ENCODE measurements at regions not wholly inside any gene's neighbourhood (a gene's known extent, or its start where the extent isn't known, plus 50 kb on each side); places are given as distances from the start of the nearest gene placed in this dataset.
A peak's percentile ranks its signal among the peaks of the same experiment; 100 is the strongest.

GRCh38 chr7:34342387-34342786 is 315.6 kb upstream of the NPSR1 start:
- Histone ChIP-seq H3K4ac (ENCODE audit: low read depth in 1 of 2, low read length in 2 of 2) (no peak overlapping the region), H4K91ac (ENCODE audit: low read length) (no peak overlapping the region), H3K9ac (ENCODE audit: low read length) (no peak overlapping the region), H3K4me1 (ENCODE audit: control insufficient read depth, insufficient read depth, low read depth, low read length) (no peaks in the 10 kb centered on the region), H3K4me3 (ENCODE audit: insufficient read depth in 1 of 2, low read depth in 1 of 2, low read length in 2 of 2) (no peak overlapping the region), H2AFZ (ENCODE audit: low read depth, low read length) (peak overlapping the region; percentile 11), H3K23ac (ENCODE audit: low read length in 2 of 2) (no peak overlapping the region), H2AK5ac (ENCODE audit: low read length, severe bottlenecking) (no peak overlapping the region), H3K14ac (ENCODE audit: low read length in 2 of 2) (no peak overlapping the region), H3K27ac (ENCODE audit: low read length, poor library complexity, severe bottlenecking) (no peak overlapping the region), H3K79me1 (replicated peaks; ENCODE audit: low read length, poor library complexity, severe bottlenecking) (no peaks in the 10 kb centered on the region), H3K9me3 (ENCODE audit: control insufficient read depth, low read length) (no peaks in the 10 kb centered on the region), H2BK5ac (ENCODE audit: low read depth, low read length, poor library complexity, severe bottlenecking) (no peak overlapping the region), H2BK12ac (ENCODE audit: low read length in 2 of 2) (no peak overlapping the region), H2BK15ac (ENCODE audit: low read depth, poor library complexity, severe bottlenecking) (no peak overlapping the region), H2BK120ac (ENCODE audit: low read depth, low read length) (no peak overlapping the region), H3K18ac (ENCODE audit: low read depth in 1 of 2, low read length in 2 of 2) (no peak overlapping the region), H4K8ac (ENCODE audit: low read length) (no peak overlapping the region), H3K27me3 (ENCODE audit: control insufficient read depth in 1 of 2, insufficient read depth in 1 of 2, low read length in 2 of 2) (peaks cover 0 to 4% of the 10 kb centered on the region in 2 experiments), H3K4me2 (ENCODE audit: low read length, poor library complexity, severe bottlenecking) (no peak overlapping the region), H3K36me3 (ENCODE audit: control insufficient read depth in 1 of 2, insufficient read depth in 2 of 2, low read depth in 1 of 2, low read length in 2 of 2) (no peaks in the 10 kb centered on the region)
- WGBS, result 100% methylated on average over 1 of the region's 1 CpG
- no peak for DNase-seq

- no peaks in the 10 kb centered on the region for H3K9me3 ChIP-seq (ENCODE audit: control insufficient read depth, low read length)
- WGBS, result 90% methylated on average over 1 of the region's 1 CpG
- H3K27me3 ChIP-seq (ENCODE audit: control insufficient read depth in 1 of 2, insufficient read depth in 1 of 2, low read length in 2 of 2), result peaks cover 0 to 4% of the 10 kb centered on the region in 2 experiments
- H3K18ac ChIP-seq (ENCODE audit: low read depth in 1 of 2, low read length in 2 of 2), result no peak overlapping the region
- H2BK120ac ChIP-seq (ENCODE audit: low read depth, low read length), result no peak overlapping the region
- H4K91ac ChIP-seq (ENCODE audit: low read length), result no peak overlapping the region
- no peak overlapping the region for H2BK12ac ChIP-seq (ENCODE audit: low read length in 2 of 2)
- H2BK5ac ChIP-seq (ENCODE audit: low read depth, low read length, poor library complexity, severe bottlenecking), result no peak overlapping the region
- no peak overlapping the region for H3K4ac ChIP-seq (ENCODE audit: low read depth in 1 of 2, low read length in 2 of 2)
- H2BK15ac ChIP-seq (ENCODE audit: low read depth, poor library complexity, severe bottlenecking), result no peak overlapping the region
- no peak overlapping the region for H2AK5ac ChIP-seq (ENCODE audit: low read length, severe bottlenecking)
- no peak overlapping the region for H3K14ac ChIP-seq (ENCODE audit: low read length in 2 of 2)
- H4K8ac ChIP-seq (ENCODE audit: low read length), result no peak overlapping the region
- no peak overlapping the region for H3K4me3 ChIP-seq (ENCODE audit: insufficient read depth in 1 of 2, low read depth in 1 of 2, low read length in 2 of 2)
- H3K9ac ChIP-seq (ENCODE audit: low read length), result no peak overlapping the region
- no peak overlapping the region for H2AFZ ChIP-seq (ENCODE audit: low read depth, low read length)
- H3K36me3 ChIP-seq (ENCODE audit: control insufficient read depth in 1 of 2, insufficient read depth in 2 of 2, low read depth in 1 of 2, low read length in 2 of 2), result no peaks in the 10 kb centered on the region
- DNase-seq, result no peak
- H3K23ac ChIP-seq (ENCODE audit: low read length in 2 of 2), result no peak overlapping the region
- no peaks in the 10 kb centered on the region for H3K79me1 ChIP-seq (replicated peaks; ENCODE audit: low read length, poor library complexity, severe bottlenecking)
- H3K4me1 ChIP-seq (ENCODE audit: control insufficient read depth, insufficient read depth, low read depth, low read length), result no peaks in the 10 kb centered on the region
- H3K27ac ChIP-seq (ENCODE audit: low read length, poor library complexity, severe bottlenecking), result no peak overlapping the region
- no peak overlapping the region for H3K4me2 ChIP-seq (ENCODE audit: low read length, poor library complexity, severe bottlenecking)
These were observed 314.4 kb upstream of the NPSR1 start for GRCh38 chr7:34343667-34344066.

GRCh38 chr7:34354011-34354410 is 304.0 kb upstream of the NPSR1 start:
- Histone ChIP-seq H2BK15ac (ENCODE audit: low read depth, poor library complexity, severe bottlenecking) (no peak overlapping the region), H3K9ac (ENCODE audit: low read length) (no peak overlapping the region), H2AK5ac (ENCODE audit: low read length, severe bottlenecking) (no peak overlapping the region), H3K14ac (ENCODE audit: low read length in 2 of 2) (no peak overlapping the region), H3K4ac (ENCODE audit: low read depth in 1 of 2, low read length in 2 of 2) (no peak overlapping the region), H2BK12ac (ENCODE audit: low read length in 2 of 2) (no peak overlapping the region), H3K27ac (ENCODE audit: low read length, poor library complexity, severe bottlenecking) (no peak overlapping the region), H4K91ac (ENCODE audit: low read length) (no peak overlapping the region), H3K9me3 (ENCODE audit: control insufficient read depth, low read length) (no peaks in the 10 kb centered on the region), H2BK5ac (ENCODE audit: low read depth, low read length, poor library complexity, severe bottlenecking) (no peak overlapping the region), H3K4me3 (ENCODE audit: insufficient read depth in 1 of 2, low read depth in 1 of 2, low read length in 2 of 2) (no peak overlapping the region), H3K36me3 (ENCODE audit: control insufficient read depth in 1 of 2, insufficient read depth in 2 of 2, low read depth in 1 of 2, low read length in 2 of 2) (no peaks in the 10 kb centered on the region), H4K8ac (ENCODE audit: low read length) (no peak overlapping the region), H3K18ac (ENCODE audit: low read depth in 1 of 2, low read length in 2 of 2) (no peak overlapping the region), H3K79me1 (replicated peaks; ENCODE audit: low read length, poor library complexity, severe bottlenecking) (no peaks in the 10 kb centered on the region), H2AFZ (ENCODE audit: low read depth, low read length) (no peak overlapping the region), H2BK120ac (ENCODE audit: low read depth, low read length) (no peak overlapping the region), H3K4me2 (ENCODE audit: low read length, poor library complexity, severe bottlenecking) (no peak overlapping the region), H3K27me3 (ENCODE audit: control insufficient read depth in 1 of 2, insufficient read depth in 1 of 2, low read length in 2 of 2) (no peaks in the 10 kb centered on the region), H3K23ac (ENCODE audit: low read length in 2 of 2) (no peak overlapping the region), H3K4me1 (ENCODE audit: control insufficient read depth, insufficient read depth, low read depth, low read length) (peaks cover 1% of the 10 kb centered on the region)
- DNase-seq, result no peak
- WGBS, result 87% methylated on average over 3 of the region's 3 CpGs

GRCh38 chr7:34354899-34355298 is 303.1 kb upstream of the NPSR1 start:
- Histone ChIP-seq H2BK5ac (ENCODE audit: low read depth, low read length, poor library complexity, severe bottlenecking) (no peak overlapping the region), H3K9ac (ENCODE audit: low read length) (peak overlapping the region; percentile 6), H3K27ac (ENCODE audit: low read length, poor library complexity, severe bottlenecking) (peak overlapping the region; percentile 73), H2AK5ac (ENCODE audit: low read length, severe bottlenecking) (no peak overlapping the region), H2BK15ac (ENCODE audit: low read depth, poor library complexity, severe bottlenecking) (no peak overlapping the region), H3K36me3 (ENCODE audit: control insufficient read depth in 1 of 2, insufficient read depth in 2 of 2, low read depth in 1 of 2, low read length in 2 of 2) (no peaks in the 10 kb centered on the region), H4K8ac (ENCODE audit: low read length) (no peak overlapping the region), H3K27me3 (ENCODE audit: control insufficient read depth in 1 of 2, insufficient read depth in 1 of 2, low read length in 2 of 2) (no peaks in the 10 kb centered on the region), H3K14ac (ENCODE audit: low read length in 2 of 2) (no peak overlapping the region), H2BK12ac (ENCODE audit: low read length in 2 of 2) (no peak overlapping the region), H4K91ac (ENCODE audit: low read length) (no peak overlapping the region), H2BK120ac (ENCODE audit: low read depth, low read length) (no peak overlapping the region), H2AFZ (ENCODE audit: low read depth, low read length) (no peak overlapping the region), H3K9me3 (ENCODE audit: control insufficient read depth, low read length) (no peaks in the 10 kb centered on the region), H3K18ac (ENCODE audit: low read depth in 1 of 2, low read length in 2 of 2) (no peak overlapping the region), H3K4me1 (ENCODE audit: control insufficient read depth, insufficient read depth, low read depth, low read length) (peaks cover 1% of the 10 kb centered on the region), H3K79me1 (replicated peaks; ENCODE audit: low read length, poor library complexity, severe bottlenecking) (no peaks in the 10 kb centered on the region), H3K4me3 (ENCODE audit: insufficient read depth in 1 of 2, low read depth in 1 of 2, low read length in 2 of 2) (no peak overlapping the region), H3K23ac (ENCODE audit: low read length in 2 of 2) (no peak overlapping the region), H3K4me2 (ENCODE audit: low read length, poor library complexity, severe bottlenecking) (no peak overlapping the region), H3K4ac (ENCODE audit: low read depth in 1 of 2, low read length in 2 of 2) (no peak overlapping the region)
- peak; percentile 3 for DNase-seq

All from mesenchymal stem cell (in vitro differentiated cells and primary cell).